ENCODE measurements at regions not wholly inside any gene's neighbourhood (a gene's known extent, or its start where the extent isn't known, plus 50 kb on each side); places are given as distances from the start of the nearest gene placed in this dataset.

GRCh38 chr4:108385076-108385475 is 216.3 kb upstream of the LEF1 start:
- TF ChIP-seq, protein P1, sequence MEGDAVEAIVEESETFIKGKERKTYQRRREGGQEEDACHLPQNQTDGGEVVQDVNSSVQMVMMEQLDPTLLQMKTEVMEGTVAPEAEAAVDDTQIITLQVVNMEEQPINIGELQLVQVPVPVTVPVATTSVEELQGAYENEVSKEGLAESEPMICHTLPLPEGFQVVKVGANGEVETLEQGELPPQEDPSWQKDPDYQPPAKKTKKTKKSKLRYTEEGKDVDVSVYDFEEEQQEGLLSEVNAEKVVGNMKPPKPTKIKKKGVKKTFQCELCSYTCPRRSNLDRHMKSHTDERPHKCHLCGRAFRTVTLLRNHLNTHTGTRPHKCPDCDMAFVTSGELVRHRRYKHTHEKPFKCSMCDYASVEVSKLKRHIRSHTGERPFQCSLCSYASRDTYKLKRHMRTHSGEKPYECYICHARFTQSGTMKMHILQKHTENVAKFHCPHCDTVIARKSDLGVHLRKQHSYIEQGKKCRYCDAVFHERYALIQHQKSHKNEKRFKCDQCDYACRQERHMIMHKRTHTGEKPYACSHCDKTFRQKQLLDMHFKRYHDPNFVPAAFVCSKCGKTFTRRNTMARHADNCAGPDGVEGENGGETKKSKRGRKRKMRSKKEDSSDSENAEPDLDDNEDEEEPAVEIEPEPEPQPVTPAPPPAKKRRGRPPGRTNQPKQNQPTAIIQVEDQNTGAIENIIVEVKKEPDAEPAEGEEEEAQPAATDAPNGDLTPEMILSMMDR (IDR thresholded peaks at IDR 0.05; ENCODE audit: low read depth, low read length) = no peak
- no peak for TF ChIP-seq POLR2A (IDR thresholded peaks at IDR 0.05; ENCODE audit: extremely low read depth, insufficient read length)

All from NB4 (cell line).